HepG2 (cell line): ENCODE measurements at regions not wholly inside any gene's neighbourhood (a gene's known extent, or its start where the extent isn't known, plus 50 kb on each side); places are given as distances from the start of the nearest gene placed in this dataset.

ENCODE experiments used
- ATAC-seq: fragments of 200-7000 bp; cut with Tn5 transposase; 3 replicates; pipeline ENCODE4 v1.9.1; 2020; ENCODE audit warnings: mild to moderate bottlenecking, moderate library complexity
- BruUV-seq: library from RNA; stranded (reverse); fragments of 400-500 nt; replicated peaks from 2 replicates; lab custom pipeline; 2021; lab: Mats Ljungman, UMichigan
- CTCF ChIA-PET: fragments of 300-600 bp; formaldehyde crosslinking; extraction: SDS; loops from one replicate; lab custom pipeline; 2021; ENCODE audit warnings: low total read pairs, inconsistent platforms, low intra/inter-chr PET ratio; lab: Yijun Ruan, JAX
- POLR2A ChIA-PET: fragments of 350-600 bp; sonication (Branson Sonifier 250); formaldehyde crosslinking; loops from one replicate; lab custom pipeline; 2020; ENCODE audit warnings: antibody characterized with exemption, inconsistent platforms; lab: Yijun Ruan, JAX
- DNase-seq: peaks from one replicate; pipeline ENCODE4 v3.0.0-alpha.2; 2015; ENCODE audit warnings: low spot score
- FAIRE-seq: peaks from 3 replicates; lab custom pipeline; 2011; peaks lifted over from hg19 to GRCh38; lab: Jason Lieb, UNC
- H2AFZ ChIP-seq: one replicate; pipeline ENCODE4 v1.6.1; 2011; ENCODE audit warnings: low read length, inconsistent platforms
- H3K27ac ChIP-seq: fragments of 300-600 bp; 3 replicates; pipeline ENCODE4 v1.8.0; 2011; ENCODE audit warnings: mixed run types, mild to moderate bottlenecking, mixed read lengths, low read length, inconsistent platforms; ENCODE audit not compliant: insufficient read depth; ENCODE audit errors: extremely low read length
- H3K27me3 ChIP-seq, 2 experiments: fragments of 200-600 bp in 1 of 2; 2 replicates in 1 of 2; 3 replicates in 1 of 2; pipeline versions ENCODE4 v1.6.0 to v1.8.0; 2011; ENCODE audit warnings: low read length in 2 of 2, mild to moderate bottlenecking in 2 of 2, moderate library complexity in 2 of 2, inconsistent platforms in 1 of 2; ENCODE audit not compliant: insufficient read depth in 2 of 2, control insufficient read depth in 1 of 2
- H3K36me3 ChIP-seq, 2 experiments: fragments of 200-600 bp in 1 of 2; replicated peaks in 1 of 2; 2 replicates in 1 of 2; 3 replicates in 1 of 2; pipeline versions ENCODE4 v1.5.1 to v1.8.0; 2011; ENCODE audit warnings: low read length in 2 of 2, inconsistent platforms in 1 of 2; ENCODE audit not compliant: insufficient read depth in 2 of 2, control insufficient read depth in 1 of 2
- H3K4me1 ChIP-seq: 2 replicates; pipeline ENCODE4 v1.5.1; 2012; ENCODE audit warnings: low read length, inconsistent platforms; ENCODE audit not compliant: insufficient read depth
- H3K4me2 ChIP-seq: 2 replicates; pipeline ENCODE4 v1.6.0; 2011; ENCODE audit warnings: low read depth, low read length, inconsistent platforms
- H3K4me3 ChIP-seq, 3 experiments: fragments of 200-600 bp in 1 of 3; sonication (generic), shearing (Covaris generic) in 1 of 3; replicated peaks in 1 of 3; 2 replicates each; pipeline ENCODE4 v1.5.1; 2011 to 2016; ENCODE audit warnings: low read length in 3 of 3, inconsistent platforms in 2 of 3, low read depth in 2 of 3, mild to moderate bottlenecking in 2 of 3, control low read depth in 1 of 3, mixed read lengths in 1 of 3; ENCODE audit not compliant: insufficient read depth in 1 of 3
- H3K79me2 ChIP-seq: one replicate; pipeline ENCODE4 v1.6.1; 2011; ENCODE audit warnings: low read length, inconsistent platforms; ENCODE audit not compliant: insufficient read depth
- H3K9ac ChIP-seq: 2 replicates; pipeline ENCODE4 v1.6.0; 2011; ENCODE audit warnings: mild to moderate bottlenecking, low read depth, low read length, inconsistent platforms; ENCODE audit not compliant: insufficient read depth
- H3K9me3 ChIP-seq: 2 replicates; pipeline ENCODE4 v1.5.1; 2012; ENCODE audit warnings: mild to moderate bottlenecking, low read length
- H4K20me1 ChIP-seq: 2 replicates; pipeline ENCODE4 v1.6.0; 2011; ENCODE audit warnings: inconsistent platforms, mild to moderate bottlenecking, low read length, moderate library complexity; ENCODE audit not compliant: insufficient read depth
- AKAP8 ChIP-seq: sonication (generic); formaldehyde crosslinking; IDR thresholded peaks from 2 replicates; pipeline ENCODE4 v1.5.1; 2020; ENCODE audit warnings: mild to moderate bottlenecking, missing genetic modification reagents
- PHF21A ChIP-seq: sonication (generic); formaldehyde crosslinking; IDR thresholded peaks from 2 replicates; pipeline ENCODE4 v1.5.0; 2020; ENCODE audit warnings: mild to moderate bottlenecking, missing genetic modification reagents
- REL ChIP-seq: sonication (generic); formaldehyde crosslinking; conservative IDR thresholded peaks from 2 replicates; pipeline ENCODE4 v1.8.0; 2022; ENCODE audit warnings: mild to moderate bottlenecking, missing genetic modification reagents, moderate library complexity
- TGIF2 ChIP-seq: IDR thresholded peaks from 2 replicates; pipeline ENCODE4 v1.6.1; 2016; ENCODE audit warnings: control low read depth, missing compliant biosample characterization
- ZNF121 ChIP-seq: sonication (generic); formaldehyde crosslinking; IDR thresholded peaks from 2 replicates; pipeline ENCODE4 v1.5.0; 2020; ENCODE audit warnings: mild to moderate bottlenecking, missing genetic modification reagents
- ZNF329 ChIP-seq: sonication (generic); formaldehyde crosslinking; IDR thresholded peaks from 2 replicates; pipeline ENCODE4 v1.9.0; 2021; ENCODE audit warnings: low read depth, mild to moderate bottlenecking, missing genetic modification reagents
- ZNF33B ChIP-seq: sonication (generic); formaldehyde crosslinking; IDR thresholded peaks from 2 replicates; pipeline ENCODE4 v1.5.1; 2020; ENCODE audit warnings: mild to moderate bottlenecking, missing genetic modification reagents
- ZNF563 ChIP-seq: sonication (generic); formaldehyde crosslinking; IDR thresholded peaks from 2 replicates; pipeline ENCODE4 v1.8.0; 2022; ENCODE audit warnings: mild to moderate bottlenecking, moderate library complexity, missing genetic modification reagents
- ZNF879 ChIP-seq: sonication (generic); formaldehyde crosslinking; IDR thresholded peaks from 2 replicates; pipeline ENCODE4 v1.8.1; 2023; ENCODE audit warnings: missing genetic modification reagents
- WGBS: methylation state at CpG from one replicate; pipeline ENCODE4 v1.1.6; 2017; ENCODE audit warnings: low lambda C conversion rate; 5-methylcytosine and 5-hydroxymethylcytosine counted together
- in situ Hi-C: cut with HindIII; loops from 2 replicates; pipeline ENCODE4 v1.10.0; 2017; ENCODE audit warnings: low pct_unique_long_range_greater_than_20kb; ENCODE audit not compliant: extremely low pct_ligation_motif_present
- intact Hi-C: fragments of 100-400 bp; cut with micrococcal nuclease; formaldehyde crosslinking; loops from one replicate; pipeline ENCODE4 v1.10.0; 2022; ENCODE audit not compliant: unreplicated experiment
- TF ChIP-seq, protein P1 (sequence below): IDR thresholded peaks from 2 replicates; pipeline ENCODE4 v1.6.1; 2016; ENCODE audit warnings: low read depth, missing genetic modification reagents, missing compliant biosample characterization
- TF ChIP-seq, protein P2 (sequence below): sonication (generic); formaldehyde crosslinking; IDR thresholded peaks from 2 replicates; pipeline ENCODE4 v1.5.0; 2020; ENCODE audit warnings: missing genetic modification reagents, mild to moderate bottlenecking, borderline replicate concordance
- TF ChIP-seq, protein P3 (sequence below): sonication (generic); formaldehyde crosslinking; IDR thresholded peaks from 2 replicates; pipeline ENCODE4 v1.4.0; 2020; ENCODE audit warnings: missing genetic modification reagents, borderline replicate concordance

DNA sequence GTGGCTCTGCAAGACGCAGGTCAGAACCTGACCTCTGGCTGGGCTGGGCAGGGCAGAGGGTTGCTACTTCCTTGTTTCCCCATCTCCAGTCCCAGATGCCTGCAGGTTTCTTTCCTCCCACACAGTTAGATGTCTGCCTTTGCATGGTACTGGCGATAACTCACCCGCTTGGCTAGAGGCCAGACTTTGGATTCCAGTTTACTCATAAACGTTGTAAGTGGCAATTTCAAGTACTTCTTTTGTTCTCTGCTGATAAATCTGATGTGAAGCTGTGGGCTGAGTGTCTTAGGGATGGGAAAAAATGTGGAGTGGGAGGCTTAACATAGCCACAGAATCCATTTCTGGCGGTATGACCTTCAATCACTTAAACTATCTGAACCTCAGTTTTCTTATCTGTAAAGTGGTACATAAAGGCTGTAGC is 194.2 kb downstream of the EBLN2 start:
- H4K20me1 ChIP-seq, result no peaks in the 10 kb centered on the region
- no TSS peak for BruUV-seq
- FAIRE-seq, result no peak
- in situ Hi-C loops (no loop called here), intact Hi-C loops (no loop called here)
- DNase-seq, result no peak
- POLR2A ChIA-PET, result no interaction called here
- H3K4me3 ChIP-seq, result no peak overlapping the region
- ATAC-seq, result no peak
- CTCF ChIA-PET, result no interaction called here
- no peak overlapping the region for H2AFZ ChIP-seq
- no peaks in the 10 kb centered on the region for H3K9me3 ChIP-seq
- no peak overlapping the region for H3K4me2 ChIP-seq
- no peak overlapping the region for H3K9ac ChIP-seq
- H3K27ac ChIP-seq, result no peak overlapping the region
- H3K79me2 ChIP-seq, result no peaks in the 10 kb centered on the region
- TF ChIP-seq ZNF329 (CRISPR knock-in tag), result no peak
- no peaks in the 10 kb centered on the region for H3K4me1 ChIP-seq
- no peaks in the 10 kb centered on the region; a peak in 1 of 5 replicates for H3K27me3 ChIP-seq
- H3K36me3 ChIP-seq, result no peaks in the 10 kb centered on the region
- WGBS, result 24% methylated on average over 5 of the region's 5 CpGs

DNA sequence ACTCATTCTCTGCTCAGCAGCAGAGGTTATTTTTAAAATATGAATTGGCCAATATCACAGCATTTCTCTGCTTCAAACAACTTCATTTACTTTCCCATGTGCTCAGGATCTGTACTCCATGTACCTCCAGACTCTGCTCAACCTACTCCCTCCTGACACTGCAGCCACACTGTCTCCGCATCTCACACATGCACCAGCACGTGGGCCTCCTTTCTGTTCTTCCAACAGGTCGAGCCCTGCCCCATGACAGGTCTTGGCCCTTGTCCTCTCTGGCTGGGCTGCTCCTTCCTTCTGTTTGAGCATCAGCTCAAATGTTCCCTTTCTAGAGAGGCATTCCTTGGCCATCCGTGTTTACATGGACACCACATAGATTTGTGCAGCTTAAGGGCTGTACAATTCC is 195.7 kb downstream of the EBLN2 start:
- intact Hi-C loops, result no loop called here
- TF ChIP-seq, protein P1, sequence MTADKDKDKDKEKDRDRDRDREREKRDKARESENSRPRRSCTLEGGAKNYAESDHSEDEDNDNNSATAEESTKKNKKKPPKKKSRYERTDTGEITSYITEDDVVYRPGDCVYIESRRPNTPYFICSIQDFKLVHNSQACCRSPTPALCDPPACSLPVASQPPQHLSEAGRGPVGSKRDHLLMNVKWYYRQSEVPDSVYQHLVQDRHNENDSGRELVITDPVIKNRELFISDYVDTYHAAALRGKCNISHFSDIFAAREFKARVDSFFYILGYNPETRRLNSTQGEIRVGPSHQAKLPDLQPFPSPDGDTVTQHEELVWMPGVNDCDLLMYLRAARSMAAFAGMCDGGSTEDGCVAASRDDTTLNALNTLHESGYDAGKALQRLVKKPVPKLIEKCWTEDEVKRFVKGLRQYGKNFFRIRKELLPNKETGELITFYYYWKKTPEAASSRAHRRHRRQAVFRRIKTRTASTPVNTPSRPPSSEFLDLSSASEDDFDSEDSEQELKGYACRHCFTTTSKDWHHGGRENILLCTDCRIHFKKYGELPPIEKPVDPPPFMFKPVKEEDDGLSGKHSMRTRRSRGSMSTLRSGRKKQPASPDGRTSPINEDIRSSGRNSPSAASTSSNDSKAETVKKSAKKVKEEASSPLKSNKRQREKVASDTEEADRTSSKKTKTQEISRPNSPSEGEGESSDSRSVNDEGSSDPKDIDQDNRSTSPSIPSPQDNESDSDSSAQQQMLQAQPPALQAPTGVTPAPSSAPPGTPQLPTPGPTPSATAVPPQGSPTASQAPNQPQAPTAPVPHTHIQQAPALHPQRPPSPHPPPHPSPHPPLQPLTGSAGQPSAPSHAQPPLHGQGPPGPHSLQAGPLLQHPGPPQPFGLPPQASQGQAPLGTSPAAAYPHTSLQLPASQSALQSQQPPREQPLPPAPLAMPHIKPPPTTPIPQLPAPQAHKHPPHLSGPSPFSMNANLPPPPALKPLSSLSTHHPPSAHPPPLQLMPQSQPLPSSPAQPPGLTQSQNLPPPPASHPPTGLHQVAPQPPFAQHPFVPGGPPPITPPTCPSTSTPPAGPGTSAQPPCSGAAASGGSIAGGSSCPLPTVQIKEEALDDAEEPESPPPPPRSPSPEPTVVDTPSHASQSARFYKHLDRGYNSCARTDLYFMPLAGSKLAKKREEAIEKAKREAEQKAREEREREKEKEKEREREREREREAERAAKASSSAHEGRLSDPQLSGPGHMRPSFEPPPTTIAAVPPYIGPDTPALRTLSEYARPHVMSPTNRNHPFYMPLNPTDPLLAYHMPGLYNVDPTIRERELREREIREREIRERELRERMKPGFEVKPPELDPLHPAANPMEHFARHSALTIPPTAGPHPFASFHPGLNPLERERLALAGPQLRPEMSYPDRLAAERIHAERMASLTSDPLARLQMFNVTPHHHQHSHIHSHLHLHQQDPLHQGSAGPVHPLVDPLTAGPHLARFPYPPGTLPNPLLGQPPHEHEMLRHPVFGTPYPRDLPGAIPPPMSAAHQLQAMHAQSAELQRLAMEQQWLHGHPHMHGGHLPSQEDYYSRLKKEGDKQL (CRISPR knock-in tag), result no peak
- TF ChIP-seq, protein P2, sequence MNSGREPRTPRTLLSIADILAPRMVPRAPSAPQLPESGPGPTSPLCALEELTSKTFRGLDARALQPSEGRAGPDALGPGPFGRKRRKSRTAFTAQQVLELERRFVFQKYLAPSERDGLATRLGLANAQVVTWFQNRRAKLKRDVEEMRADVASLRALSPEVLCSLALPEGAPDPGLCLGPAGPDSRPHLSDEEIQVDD, result no peak
- TF ChIP-seq TGIF2, result no peak
- TF ChIP-seq ZNF563 (CRISPR knock-in tag), result no peak
- no peak for TF ChIP-seq ZNF33B (CRISPR knock-in tag)
- TF ChIP-seq PHF21A (CRISPR knock-in tag), result no peak
- no peak for TF ChIP-seq ZNF121
- TF ChIP-seq, protein P3, sequence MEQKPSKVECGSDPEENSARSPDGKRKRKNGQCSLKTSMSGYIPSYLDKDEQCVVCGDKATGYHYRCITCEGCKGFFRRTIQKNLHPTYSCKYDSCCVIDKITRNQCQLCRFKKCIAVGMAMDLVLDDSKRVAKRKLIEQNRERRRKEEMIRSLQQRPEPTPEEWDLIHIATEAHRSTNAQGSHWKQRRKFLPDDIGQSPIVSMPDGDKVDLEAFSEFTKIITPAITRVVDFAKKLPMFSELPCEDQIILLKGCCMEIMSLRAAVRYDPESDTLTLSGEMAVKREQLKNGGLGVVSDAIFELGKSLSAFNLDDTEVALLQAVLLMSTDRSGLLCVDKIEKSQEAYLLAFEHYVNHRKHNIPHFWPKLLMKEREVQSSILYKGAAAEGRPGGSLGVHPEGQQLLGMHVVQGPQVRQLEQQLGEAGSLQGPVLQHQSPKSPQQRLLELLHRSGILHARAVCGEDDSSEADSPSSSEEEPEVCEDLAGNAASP (CRISPR knock-in tag), result no peak
- no peak for TF ChIP-seq AKAP8 (CRISPR knock-in tag)
- no peak for TF ChIP-seq REL
- no peak for TF ChIP-seq ZNF879 (CRISPR knock-in tag)

More for the DNA sequence above, 195.7 kb downstream of the EBLN2 start:
- H2AFZ ChIP-seq, result no peak overlapping the region
- no peak for FAIRE-seq
- BruUV-seq, result no TSS peak
- H3K4me2 ChIP-seq, result no peak overlapping the region
- CTCF ChIA-PET, result no interaction called here
- H3K9me3 ChIP-seq, result no peaks in the 10 kb centered on the region
- DNase-seq, result no peak
- H3K4me3 ChIP-seq, result no peak overlapping the region
- no peak for ATAC-seq
- H3K9ac ChIP-seq, result no peak overlapping the region
- in situ Hi-C loops, result no loop called here
- H4K20me1 ChIP-seq, result no peaks in the 10 kb centered on the region
- no peaks in the 10 kb centered on the region for H3K36me3 ChIP-seq
- no peaks in the 10 kb centered on the region for H3K4me1 ChIP-seq
- no peak overlapping the region for H3K27ac ChIP-seq
- 26% methylated on average over 4 of the region's 4 CpGs for WGBS
- no peaks in the 10 kb centered on the region; a peak in 1 of 5 replicates for H3K27me3 ChIP-seq
- no peaks in the 10 kb centered on the region for H3K79me2 ChIP-seq
- POLR2A ChIA-PET, result no interaction called here
